HUES64 (cell line): ENCODE measurements at regions not wholly inside any gene's neighbourhood (a gene's known extent, or its start where the extent isn't known, plus 50 kb on each side); places are given as distances from the start of the nearest gene placed in this dataset.
A peak's percentile ranks its signal among the peaks of the same experiment; 100 is the strongest.
"Not testable (repeated sequence)": the region's sequence is repeated elsewhere in the genome, so short reads cannot be mapped to it uniquely, and the experiment has no call there.

Experiments used
- H3K27ac ChIP-seq: 2 replicates; pipeline ENCODE4 v1.7.0; 2013; ENCODE audit warnings: low read depth, low read length, inconsistent platforms
- H3K27me3 ChIP-seq: 2 replicates; pipeline ENCODE4 v1.6.1; 2013; ENCODE audit warnings: mild to moderate bottlenecking, low read length; ENCODE audit not compliant: insufficient read depth
- H3K36me3 ChIP-seq: 2 replicates; pipeline ENCODE4 v1.6.1; 2013; ENCODE audit warnings: mild to moderate bottlenecking, low read length; ENCODE audit not compliant: insufficient read depth
- H3K4me1 ChIP-seq: 2 replicates; pipeline ENCODE4 v1.6.1; 2013; ENCODE audit warnings: mild to moderate bottlenecking, low read length, moderate library complexity; ENCODE audit not compliant: insufficient read depth
- H3K4me3 ChIP-seq: 2 replicates; pipeline ENCODE4 v1.5.1; 2013; ENCODE audit warnings: mild to moderate bottlenecking, low read length, moderate library complexity
- H3K9ac ChIP-seq: 2 replicates; pipeline ENCODE4 v1.6.1; 2013; ENCODE audit warnings: mild to moderate bottlenecking, low read depth, low read length
- H3K9me3 ChIP-seq: 2 replicates; pipeline ENCODE4 v1.6.1; 2013; ENCODE audit warnings: low read depth, low read length; ENCODE audit not compliant: insufficient read depth
- WGBS: fragments of 150-250, 120-280 bp; methylation state at CpG from one replicate; pipeline ENCODE4 v1.1.7; 2013; ENCODE audit warnings: missing lambda C conversion rate; 5-methylcytosine and 5-hydroxymethylcytosine counted together

- H3K4me1 ChIP-seq, H3K9ac ChIP-seq, H3K9me3 ChIP-seq, H3K36me3 ChIP-seq, H3K27me3 ChIP-seq, H3K4me3 ChIP-seq, H3K27ac ChIP-seq: not testable (repeated sequence)
- 95% methylated on average over 23 of the region's 23 CpGs for WGBS
Measured at GRCh38 chr3:20370273-20371063, 184.5 kb upstream of the SGO1 start.

- Histone ChIP-seq H3K4me1 (no peaks in the 10 kb centered on the region), H3K4me3 (no peak overlapping the region), H3K9me3 (0 out of 2 replicates have a peak, but pooled peaks cover 3% of the 10 kb centered on the region), H3K9ac (no peak overlapping the region), H3K27ac (no peak overlapping the region), H3K27me3 (no peaks in the 10 kb centered on the region), H3K36me3 (no peaks in the 10 kb centered on the region)
- 93% methylated on average over 3 of the region's 3 CpGs for WGBS
Measured at GRCh38 chr3:20361000-20361399, 175.0 kb upstream of the SGO1 start.

GRCh38 chr3:20353286-20353685 is 167.3 kb upstream of the SGO1 start:
- no peaks in the 10 kb centered on the region for H3K9me3 ChIP-seq
- H3K27ac ChIP-seq = no peak overlapping the region
- WGBS = 100% methylated on average over 1 of the region's 1 CpG
- no peaks in the 10 kb centered on the region for H3K36me3 ChIP-seq
- no peak overlapping the region for H3K4me3 ChIP-seq
- H3K27me3 ChIP-seq = no peaks in the 10 kb centered on the region
- no peaks in the 10 kb centered on the region for H3K4me1 ChIP-seq
- H3K9ac ChIP-seq = no peak overlapping the region

GRCh38 chr3:20352546-20353179 is 166.7 kb upstream of the SGO1 start:
- Histone ChIP-seq H3K27ac (no peak overlapping the region), H3K9ac (no peak overlapping the region), H3K27me3 (no peaks in the 10 kb centered on the region), H3K4me3 (no peak overlapping the region), H3K36me3 (no peaks in the 10 kb centered on the region), H3K4me1 (no peaks in the 10 kb centered on the region), H3K9me3 (no peaks in the 10 kb centered on the region)
- WGBS = 63% methylated on average over 3 of the region's 3 CpGs

GRCh38 chr3:20350449-20350848 is 164.4 kb upstream of the SGO1 start:
- Histone ChIP-seq H3K36me3 (no peaks in the 10 kb centered on the region), H3K4me1 (no peaks in the 10 kb centered on the region), H3K27me3 (no peaks in the 10 kb centered on the region)

GRCh38 chr3:20346916-20347315 is 160.9 kb upstream of the SGO1 start:
- Histone ChIP-seq H3K4me1 (peaks cover 8% of the 10 kb centered on the region), H3K27ac (no peak overlapping the region), H3K36me3 (no peaks in the 10 kb centered on the region), H3K27me3 (no peaks in the 10 kb centered on the region), H3K4me3 (no peak overlapping the region), H3K9me3 (peaks cover 5% of the 10 kb centered on the region; the same call in 1 of the 2 replicates), H3K9ac (no peak overlapping the region)
- WGBS = no CpG with 5 or more reads among the region's 2 CpGs

More at GRCh38 chr3:20350449-20350848, 164.4 kb upstream of the SGO1 start:
- no peaks in the 10 kb centered on the region for H3K9me3 ChIP-seq
- no peak overlapping the region for H3K9ac ChIP-seq
- no peak overlapping the region for H3K27ac ChIP-seq
- H3K4me3 ChIP-seq = no peak overlapping the region

- peaks cover 8% of the 10 kb centered on the region for H3K4me1 ChIP-seq
- no peaks in the 10 kb centered on the region for H3K27me3 ChIP-seq
- no peak overlapping the region for H3K9ac ChIP-seq
- no peaks in the 10 kb centered on the region for H3K36me3 ChIP-seq
- H3K9me3 ChIP-seq = peaks cover 5% of the 10 kb centered on the region; the same call in 1 of the 2 replicates
- 91% methylated on average over 1 of the region's 1 CpG for WGBS
- H3K4me3 ChIP-seq = no peak overlapping the region
- H3K27ac ChIP-seq = no peak overlapping the region
Measured at GRCh38 chr3:20346369-20346768, 160.4 kb upstream of the SGO1 start.

- peaks cover 5% of the 10 kb centered on the region; the same call in 1 of the 2 replicates for H3K9me3 ChIP-seq
- H3K36me3 ChIP-seq = no peaks in the 10 kb centered on the region
- no peak overlapping the region for H3K4me3 ChIP-seq
- H3K9ac ChIP-seq = no peak overlapping the region
- no peaks in the 10 kb centered on the region for H3K27me3 ChIP-seq
- H3K4me1 ChIP-seq = peaks cover 20% of the 10 kb centered on the region
- H3K27ac ChIP-seq = peak overlapping the region; percentile 38; the same call in 1 of the 2 replicates
Measured at GRCh38 chr3:20344400-20344959, 158.5 kb upstream of the SGO1 start.

- Histone ChIP-seq H3K36me3 (no peaks in the 10 kb centered on the region), H3K4me1 (peaks cover 26% of the 10 kb centered on the region), H3K9ac (no peak overlapping the region), H3K9me3 (peaks cover 5% of the 10 kb centered on the region; the same call in 1 of the 2 replicates), H3K4me3 (no peak overlapping the region), H3K27ac (peak overlapping the region; percentile 38; the same call in 1 of the 2 replicates), H3K27me3 (no peaks in the 10 kb centered on the region)
- 96% methylated on average over 3 of the region's 3 CpGs for WGBS
Measured at GRCh38 chr3:20343790-20344189, 157.8 kb upstream of the SGO1 start.

GRCh38 chr3:20340324-20340928 is 154.4 kb upstream of the SGO1 start:
- Histone ChIP-seq H3K9me3 (peaks cover 5% of the 10 kb centered on the region; the same call in 1 of the 2 replicates), H3K27ac (peak overlapping the region; percentile 63; the same call in 1 of the 2 replicates), H3K4me1 (peaks cover 34% of the 10 kb centered on the region), H3K9ac (no peak overlapping the region; the same call in 1 of the 2 replicates), H3K4me3 (no peak overlapping the region), H3K36me3 (no peaks in the 10 kb centered on the region), H3K27me3 (no peaks in the 10 kb centered on the region)
- WGBS = 15% methylated on average over 5 of the region's 6 CpGs

- Histone ChIP-seq H3K4me1 (peaks cover 31% of the 10 kb centered on the region), H3K9me3 (no peaks in the 10 kb centered on the region), H3K9ac (no peak overlapping the region), H3K4me3 (no peak overlapping the region), H3K27me3 (no peaks in the 10 kb centered on the region), H3K36me3 (no peaks in the 10 kb centered on the region), H3K27ac (no peak overlapping the region)
Measured at GRCh38 chr3:20336572-20336971, 150.6 kb upstream of the SGO1 start.
